Activated CD4-positive, alpha-beta memory T cell treated with anti-CD3 and anti-CD28 coated beads, Interleukin-2, amount 10 ng/mL, durations not matched to agents 7 days and 5 days (primary cell): ENCODE measurements at regions not wholly inside any gene's neighbourhood (a gene's known extent, or its start where the extent isn't known, plus 50 kb on each side); places are given as distances from the start of the nearest gene placed in this dataset.

Experiments used
- CTCF ChIA-PET: fragments of 350-600 bp; sonication (Branson Sonifier 250); formaldehyde crosslinking; loops from one replicate; lab custom pipeline; 2021; ENCODE audit warnings: antibody characterized with exemption, inconsistent platforms; lab: Charles Lee
- POLR2A ChIA-PET: fragments of 350-600 bp; sonication (Branson Sonifier 250); formaldehyde crosslinking; loops from one replicate; lab custom pipeline; 2021; ENCODE audit warnings: antibody characterized with exemption; lab: Charles Lee
- DNase-seq: peaks from one replicate; pipeline ENCODE4 v3.0.0-alpha.2; 2020
- H3K27ac Mint-ChIP-seq: one replicate; pipeline ENCODE4 v1.8.0; 2021; ENCODE audit warnings: mild to moderate bottlenecking, mixed read lengths
- H3K27me3 Mint-ChIP-seq: one replicate; pipeline ENCODE4 v1.8.0; 2021; ENCODE audit warnings: mixed read lengths
- H3K36me3 Mint-ChIP-seq: one replicate; pipeline ENCODE4 v1.8.0; 2021; ENCODE audit warnings: low read depth, mixed read lengths
- H3K4me1 Mint-ChIP-seq: one replicate; pipeline ENCODE4 v1.8.0; 2021; ENCODE audit warnings: mixed read lengths
- H3K4me3 Mint-ChIP-seq: one replicate; pipeline ENCODE4 v1.8.0; 2021; ENCODE audit warnings: mild to moderate bottlenecking, mixed read lengths
- H3K9me3 Mint-ChIP-seq: one replicate; pipeline ENCODE4 v1.8.0; 2021; ENCODE audit warnings: mixed read lengths

DNA sequence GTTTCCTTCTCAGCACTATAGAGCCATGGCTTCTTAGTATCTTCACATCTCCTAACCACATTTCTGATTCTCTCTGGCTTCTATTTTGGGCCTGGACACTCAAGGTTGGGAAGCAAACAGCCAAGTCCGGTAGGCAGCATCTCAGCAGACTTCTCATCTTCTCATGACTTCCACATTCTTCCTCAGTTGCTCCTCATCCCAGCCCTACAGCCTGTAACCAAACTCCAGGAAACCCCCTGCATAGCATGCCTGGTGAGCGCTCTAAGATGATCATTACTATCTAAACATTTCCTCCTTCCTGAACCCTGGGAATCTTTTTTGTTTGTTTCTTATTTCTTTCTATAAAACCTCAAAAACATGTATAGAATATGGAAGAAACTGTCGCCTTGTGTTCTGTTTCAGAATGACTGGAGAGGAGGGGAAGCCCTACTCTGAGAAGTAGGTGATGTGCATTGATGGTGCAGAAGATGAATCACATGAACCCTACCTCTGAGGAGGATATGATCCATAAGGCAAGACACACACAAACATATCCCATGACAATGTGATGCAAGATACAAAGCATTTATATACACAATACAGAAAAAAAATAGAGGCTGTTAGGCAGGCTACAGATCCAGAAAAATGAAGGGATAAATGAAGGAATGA is 219.8 kb upstream of the GYPA start:
- Mint-ChIP-seq H3K27ac (no peak overlapping the region), H3K27me3 (peaks cover 4% of the 10 kb centered on the region), H3K4me3 (no peak overlapping the region), H3K9me3 (no peaks in the 10 kb centered on the region), H3K36me3 (no peaks in the 10 kb centered on the region), H3K4me1 (peaks cover 1% of the 10 kb centered on the region)
- POLR2A ChIA-PET = no interaction called here
- CTCF ChIA-PET = no interaction called here
- DNase-seq = no peak

GRCh38 chr4:144362366-144362765 is 221.8 kb upstream of the GYPA start:
- Mint-ChIP-seq H3K4me1 (no peaks in the 10 kb centered on the region), H3K4me3 (no peak overlapping the region), H3K27me3 (no peaks in the 10 kb centered on the region), H3K9me3 (no peaks in the 10 kb centered on the region), H3K27ac (no peak overlapping the region), H3K36me3 (no peaks in the 10 kb centered on the region)
- ChIA-PET CTCF (no interaction called here), POLR2A (no interaction called here)
- no peak for DNase-seq

GRCh38 chr4:144363890-144364289 is 223.4 kb upstream of the GYPA start:
- DNase-seq = no peak
- ChIA-PET POLR2A (no interaction called here), CTCF (no interaction called here)
- Mint-ChIP-seq H3K4me1 (no peaks in the 10 kb centered on the region), H3K27ac (no peak overlapping the region), H3K9me3 (no peaks in the 10 kb centered on the region), H3K27me3 (no peaks in the 10 kb centered on the region), H3K4me3 (no peak overlapping the region), H3K36me3 (no peaks in the 10 kb centered on the region)

DNA sequence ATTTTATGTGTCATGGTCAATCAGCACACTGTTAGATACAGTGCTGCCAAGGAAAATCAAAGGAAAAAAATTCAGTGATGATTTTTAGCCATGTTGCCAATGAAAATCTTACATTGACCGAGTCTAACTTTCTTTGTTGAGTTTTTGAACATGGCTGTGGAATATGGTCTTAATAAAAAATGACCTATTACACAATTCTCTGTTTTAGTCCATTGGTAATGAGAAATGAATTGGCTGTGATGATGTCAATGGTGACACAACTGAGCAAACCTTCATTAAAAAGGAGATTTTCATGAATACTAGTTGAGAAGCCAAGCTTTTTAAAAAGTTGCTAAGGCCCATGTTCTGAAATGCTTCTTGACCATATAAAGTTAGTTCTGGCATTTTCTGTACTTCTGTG is 225.9 kb upstream of the GYPA start:
- no peaks in the 10 kb centered on the region for H3K9me3 Mint-ChIP-seq
- no peaks in the 10 kb centered on the region for H3K36me3 Mint-ChIP-seq
- no peak for DNase-seq
- no peak overlapping the region for H3K27ac Mint-ChIP-seq
- H3K4me1 Mint-ChIP-seq = no peaks in the 10 kb centered on the region
- CTCF ChIA-PET = no interaction called here
- H3K27me3 Mint-ChIP-seq = no peaks in the 10 kb centered on the region
- POLR2A ChIA-PET = no interaction called here
- H3K4me3 Mint-ChIP-seq = no peak overlapping the region

GRCh38 chr4:144371485-144371884 is 231.0 kb upstream of the GYPA start:
- H3K4me3 Mint-ChIP-seq = no peak overlapping the region
- no peak overlapping the region for H3K27ac Mint-ChIP-seq
- no peaks in the 10 kb centered on the region for H3K9me3 Mint-ChIP-seq
- H3K27me3 Mint-ChIP-seq = no peaks in the 10 kb centered on the region
- POLR2A ChIA-PET = no interaction called here
- CTCF ChIA-PET = no interaction called here
- H3K4me1 Mint-ChIP-seq = no peaks in the 10 kb centered on the region
- H3K36me3 Mint-ChIP-seq = no peaks in the 10 kb centered on the region
- no peak for DNase-seq

GRCh38 chr4:144374065-144374464 is 233.5 kb upstream of the GYPA start:
- no peaks in the 10 kb centered on the region for H3K9me3 Mint-ChIP-seq
- no peaks in the 10 kb centered on the region for H3K27me3 Mint-ChIP-seq
- no peak overlapping the region for H3K27ac Mint-ChIP-seq
- ChIA-PET CTCF (no interaction called here), POLR2A (no interaction called here)
- H3K36me3 Mint-ChIP-seq = no peaks in the 10 kb centered on the region
- no peak overlapping the region for H3K4me3 Mint-ChIP-seq
- no peaks in the 10 kb centered on the region for H3K4me1 Mint-ChIP-seq
- no peak for DNase-seq

GRCh38 chr4:144376866-144377265 is 236.3 kb upstream of the GYPA start:
- no peak for DNase-seq
- Mint-ChIP-seq H3K4me3 (no peak overlapping the region), H3K9me3 (no peaks in the 10 kb centered on the region), H3K36me3 (no peaks in the 10 kb centered on the region), H3K4me1 (no peaks in the 10 kb centered on the region), H3K27ac (no peak overlapping the region), H3K27me3 (no peaks in the 10 kb centered on the region)
- CTCF ChIA-PET = no interaction called here
- POLR2A ChIA-PET = no interaction called here

DNA sequence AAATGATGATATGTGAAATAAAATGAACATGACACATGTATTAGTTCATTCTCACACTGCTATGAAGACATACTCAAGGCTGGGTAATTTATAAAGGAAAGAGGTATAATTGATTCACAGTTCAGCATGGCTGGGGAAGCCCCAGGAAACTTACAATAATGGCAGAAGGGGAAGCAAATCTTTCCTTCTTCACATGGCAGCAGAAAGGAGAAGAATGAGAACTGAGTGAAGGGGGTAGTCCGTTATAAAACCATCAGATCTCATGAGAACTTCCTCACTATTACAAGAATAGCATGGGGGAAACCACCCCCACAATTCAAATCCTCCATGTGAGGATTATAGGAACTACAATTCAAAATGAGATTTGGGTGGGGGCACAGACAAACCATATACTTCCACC is 243.9 kb upstream of the GYPA start:
- Mint-ChIP-seq H3K9me3 (peaks cover 5% of the 10 kb centered on the region), H3K36me3 (no peaks in the 10 kb centered on the region), H3K27me3 (no peaks in the 10 kb centered on the region), H3K4me3 (no peak overlapping the region), H3K4me1 (no peaks in the 10 kb centered on the region), H3K27ac (no peak overlapping the region)
- ChIA-PET CTCF (no interaction called here), POLR2A (no interaction called here)
- no peak for DNase-seq

- peaks cover 3% of the 10 kb centered on the region for H3K9me3 Mint-ChIP-seq
- no peaks in the 10 kb centered on the region for H3K27me3 Mint-ChIP-seq
- POLR2A ChIA-PET = no interaction called here
- H3K4me3 Mint-ChIP-seq = no peak overlapping the region
- H3K27ac Mint-ChIP-seq = no peak overlapping the region
- CTCF ChIA-PET = no interaction called here
- H3K4me1 Mint-ChIP-seq = no peaks in the 10 kb centered on the region
- H3K36me3 Mint-ChIP-seq = no peaks in the 10 kb centered on the region
- no peak for DNase-seq
Measured at GRCh38 chr4:144399927-144400326, 246.0 kb upstream of the HHIP start.

- H3K27me3 Mint-ChIP-seq = no peaks in the 10 kb centered on the region
- CTCF ChIA-PET = no interaction called here
- no peaks in the 10 kb centered on the region for H3K9me3 Mint-ChIP-seq
- POLR2A ChIA-PET = no interaction called here
- no peak for DNase-seq
- H3K27ac Mint-ChIP-seq = no peak overlapping the region
- no peaks in the 10 kb centered on the region for H3K36me3 Mint-ChIP-seq
- H3K4me1 Mint-ChIP-seq = no peaks in the 10 kb centered on the region
- H3K4me3 Mint-ChIP-seq = no peak overlapping the region
Measured at GRCh38 chr4:144402176-144402575, 243.8 kb upstream of the HHIP start.

- Mint-ChIP-seq H3K36me3 (no peaks in the 10 kb centered on the region), H3K4me1 (no peaks in the 10 kb centered on the region), H3K27ac (no peak overlapping the region), H3K9me3 (no peaks in the 10 kb centered on the region), H3K27me3 (no peaks in the 10 kb centered on the region), H3K4me3 (no peak overlapping the region)
- no peak for DNase-seq
- POLR2A ChIA-PET = no interaction called here
- CTCF ChIA-PET = no interaction called here
Measured at GRCh38 chr4:144402999-144403398, 243.0 kb upstream of the HHIP start.

DNA sequence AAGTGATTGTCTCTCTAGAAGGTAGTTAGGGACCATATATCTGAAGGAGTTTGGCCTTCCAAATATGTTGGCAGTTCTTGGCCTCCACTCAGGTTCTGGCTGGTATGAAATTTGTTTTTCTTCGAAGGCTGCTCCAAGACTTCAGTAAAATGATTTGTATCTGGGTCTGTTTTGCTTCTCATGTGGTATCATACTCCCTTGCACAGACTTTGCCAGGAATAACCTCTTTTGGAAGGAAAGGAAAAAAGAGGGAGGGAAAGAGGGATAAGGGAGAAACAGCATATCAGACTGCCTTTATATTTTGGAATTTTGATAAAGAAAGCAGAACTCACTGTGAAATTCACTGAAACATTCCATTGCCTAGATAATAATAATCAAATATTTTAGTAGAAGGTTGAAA is 242.1 kb upstream of the HHIP start:
- no peak for DNase-seq
- Mint-ChIP-seq H3K27me3 (no peaks in the 10 kb centered on the region), H3K4me1 (no peaks in the 10 kb centered on the region), H3K27ac (no peak overlapping the region), H3K36me3 (no peaks in the 10 kb centered on the region), H3K9me3 (no peaks in the 10 kb centered on the region), H3K4me3 (no peak overlapping the region)
- ChIA-PET POLR2A (no interaction called here), CTCF (no interaction called here)

DNA sequence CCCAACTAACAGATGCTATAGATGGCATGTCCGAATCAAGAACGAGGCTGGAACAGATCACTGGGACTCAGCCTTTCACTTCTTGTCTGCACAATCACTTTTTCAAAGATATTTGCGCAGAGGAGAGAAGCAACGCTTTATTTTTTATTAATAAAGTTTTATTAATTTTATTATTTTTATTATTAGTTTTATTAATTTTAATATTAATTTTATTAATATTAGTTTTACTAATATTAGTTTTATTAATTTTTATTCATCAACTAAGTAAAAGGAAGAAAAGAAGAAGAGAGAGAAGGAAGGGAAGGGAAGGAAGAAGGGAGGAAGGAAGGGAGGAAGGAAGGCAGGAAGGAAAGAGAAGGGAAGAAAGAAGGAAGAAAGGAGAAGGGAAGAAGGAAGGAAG is 236.4 kb upstream of the HHIP start:
- Mint-ChIP-seq H3K4me3 (no peak overlapping the region), H3K4me1 (no peaks in the 10 kb centered on the region), H3K27me3 (no peaks in the 10 kb centered on the region), H3K36me3 (no peaks in the 10 kb centered on the region), H3K27ac (no peak overlapping the region), H3K9me3 (no peaks in the 10 kb centered on the region)
- POLR2A ChIA-PET = no interaction called here
- no peak for DNase-seq
- CTCF ChIA-PET = no interaction called here

GRCh38 chr4:144410230-144410783 is 235.6 kb upstream of the HHIP start:
- ChIA-PET POLR2A (no interaction called here), CTCF (no interaction called here)
- H3K4me1 Mint-ChIP-seq = no peaks in the 10 kb centered on the region
- H3K36me3 Mint-ChIP-seq = no peaks in the 10 kb centered on the region
- no peak overlapping the region for H3K4me3 Mint-ChIP-seq
- H3K9me3 Mint-ChIP-seq = no peaks in the 10 kb centered on the region
- DNase-seq = no peak
- H3K27me3 Mint-ChIP-seq = no peaks in the 10 kb centered on the region
- H3K27ac Mint-ChIP-seq = no peak overlapping the region
